ENCODE measurements at regions not wholly inside any gene's neighbourhood (a gene's known extent, or its start where the extent isn't known, plus 50 kb on each side); places are given as distances from the start of the nearest gene placed in this dataset.

GRCh38 chr11:116468699-116469098 is 304.1 kb downstream of the BUD13 start:
- H3K9me3 ChIP-seq (replicated peaks), result no peaks in the 10 kb centered on the region
- H3K27me3 ChIP-seq (replicated peaks), result no peaks in the 10 kb centered on the region
- H3K27ac ChIP-seq, result no peak overlapping the region
- H3K4me1 ChIP-seq (replicated peaks), result peaks cover 27% of the 10 kb centered on the region
- no peak overlapping the region for H3K4me3 ChIP-seq
- H3K36me3 ChIP-seq, result no peaks in the 10 kb centered on the region
- DNase-seq (ENCODE audit: low read depth in 1 of 2, low spot score in 2 of 2), result no peak

GRCh38 chr11:116467823-116468222 is 305.0 kb downstream of the BUD13 start:
- H3K27ac ChIP-seq, result no peak overlapping the region
- H3K9me3 ChIP-seq (replicated peaks), result no peaks in the 10 kb centered on the region
- H3K4me3 ChIP-seq, result no peak overlapping the region
- H3K4me1 ChIP-seq (replicated peaks), result peaks cover 22% of the 10 kb centered on the region
- no peak for DNase-seq (ENCODE audit: low read depth in 1 of 2, low spot score in 2 of 2)
- no peaks in the 10 kb centered on the region for H3K36me3 ChIP-seq
- H3K27me3 ChIP-seq (replicated peaks), result no peaks in the 10 kb centered on the region

GRCh38 chr11:116466801-116467200 is 306.0 kb downstream of the BUD13 start:
- no peaks in the 10 kb centered on the region for H3K36me3 ChIP-seq
- no peaks in the 10 kb centered on the region for H3K9me3 ChIP-seq (replicated peaks)
- H3K27me3 ChIP-seq (replicated peaks), result no peaks in the 10 kb centered on the region
- H3K4me1 ChIP-seq (replicated peaks), result peaks cover 12% of the 10 kb centered on the region
- no peak for DNase-seq (ENCODE audit: low read depth in 1 of 2, low spot score in 2 of 2)
- no peak overlapping the region for H3K27ac ChIP-seq
- H3K4me3 ChIP-seq, result no peak overlapping the region

GRCh38 chr11:116466191-116466590 is 306.6 kb downstream of the BUD13 start:
- Histone ChIP-seq H3K9me3 (replicated peaks) (no peaks in the 10 kb centered on the region), H3K27ac (no peak overlapping the region)
- DNase-seq (ENCODE audit: low read depth in 1 of 2, low spot score in 2 of 2), result no peak

GRCh38 chr11:116465056-116465455 is 307.7 kb downstream of the BUD13 start:
- Histone ChIP-seq H3K4me3 (no peak overlapping the region), H3K9me3 (replicated peaks) (no peaks in the 10 kb centered on the region), H3K27ac (no peak overlapping the region), H3K4me1 (replicated peaks) (no peaks in the 10 kb centered on the region), H3K36me3 (no peaks in the 10 kb centered on the region), H3K27me3 (replicated peaks) (no peaks in the 10 kb centered on the region)
- no peak for DNase-seq (ENCODE audit: low read depth in 1 of 2, low spot score in 2 of 2)

More at GRCh38 chr11:116466191-116466590, 306.6 kb downstream of the BUD13 start:
- Histone ChIP-seq H3K4me3 (no peak overlapping the region), H3K36me3 (no peaks in the 10 kb centered on the region), H3K27me3 (replicated peaks) (no peaks in the 10 kb centered on the region), H3K4me1 (replicated peaks) (peaks cover 6% of the 10 kb centered on the region)

GRCh38 chr11:116461789-116462188 is 311.0 kb downstream of the BUD13 start:
- H3K27me3 ChIP-seq (replicated peaks), result no peaks in the 10 kb centered on the region
- no peak for DNase-seq (ENCODE audit: low read depth in 1 of 2, low spot score in 2 of 2)
- no peaks in the 10 kb centered on the region for H3K4me1 ChIP-seq (replicated peaks)
- no peaks in the 10 kb centered on the region for H3K9me3 ChIP-seq (replicated peaks)
- no peak overlapping the region for H3K27ac ChIP-seq
- H3K4me3 ChIP-seq, result no peak overlapping the region
- no peaks in the 10 kb centered on the region for H3K36me3 ChIP-seq

GRCh38 chr11:116460156-116460920 is 312.4 kb downstream of the BUD13 start:
- Histone ChIP-seq H3K27ac (no peak overlapping the region), H3K36me3 (no peaks in the 10 kb centered on the region), H3K4me1 (replicated peaks) (no peaks in the 10 kb centered on the region)

GRCh38 chr11:116459185-116460045 is 313.4 kb downstream of the BUD13 start:
- no peaks in the 10 kb centered on the region for H3K27me3 ChIP-seq (replicated peaks)
- no peaks in the 10 kb centered on the region for H3K36me3 ChIP-seq
- H3K4me1 ChIP-seq (replicated peaks), result no peaks in the 10 kb centered on the region
- no peaks in the 10 kb centered on the region for H3K9me3 ChIP-seq (replicated peaks)
- no peak overlapping the region for H3K4me3 ChIP-seq
- no peak overlapping the region for H3K27ac ChIP-seq
- no peak for DNase-seq (ENCODE audit: low read depth in 1 of 2, low spot score in 2 of 2)

More at GRCh38 chr11:116460156-116460920, 312.4 kb downstream of the BUD13 start:
- no peaks in the 10 kb centered on the region for H3K27me3 ChIP-seq (replicated peaks)
- DNase-seq (ENCODE audit: low read depth in 1 of 2, low spot score in 2 of 2), result no peak
- H3K9me3 ChIP-seq (replicated peaks), result no peaks in the 10 kb centered on the region
- H3K4me3 ChIP-seq, result no peak overlapping the region

- Histone ChIP-seq H3K27me3 (replicated peaks) (no peaks in the 10 kb centered on the region), H3K27ac (no peak overlapping the region), H3K4me1 (replicated peaks) (no peaks in the 10 kb centered on the region), H3K4me3 (no peak overlapping the region), H3K36me3 (no peaks in the 10 kb centered on the region), H3K9me3 (replicated peaks) (no peaks in the 10 kb centered on the region)
- no peak for DNase-seq (ENCODE audit: low read depth in 1 of 2, low spot score in 2 of 2)
Observed at GRCh38 chr11:116458546-116458945, 314.2 kb downstream of the BUD13 start.

GRCh38 chr11:116457336-116458007 is 315.3 kb downstream of the BUD13 start:
- Histone ChIP-seq H3K27me3 (replicated peaks) (no peaks in the 10 kb centered on the region), H3K9me3 (replicated peaks) (no peaks in the 10 kb centered on the region), H3K4me1 (replicated peaks) (no peaks in the 10 kb centered on the region), H3K4me3 (no peak overlapping the region), H3K36me3 (no peaks in the 10 kb centered on the region), H3K27ac (no peak overlapping the region)
- DNase-seq (ENCODE audit: low read depth in 1 of 2, low spot score in 2 of 2), result no peak

GRCh38 chr11:116454951-116455350 is 317.8 kb downstream of the BUD13 start:
- Histone ChIP-seq H3K4me3 (no peak overlapping the region), H3K27ac (no peak overlapping the region), H3K4me1 (replicated peaks) (no peaks in the 10 kb centered on the region), H3K36me3 (no peaks in the 10 kb centered on the region), H3K27me3 (replicated peaks) (no peaks in the 10 kb centered on the region), H3K9me3 (replicated peaks) (no peaks in the 10 kb centered on the region)
- no peak for DNase-seq (ENCODE audit: low read depth in 1 of 2, low spot score in 2 of 2)

- peak; percentile 18 to 45 for DNase-seq (ENCODE audit: low read depth in 1 of 2, low spot score in 2 of 2)
- Histone ChIP-seq H3K4me1 (replicated peaks) (no peaks in the 10 kb centered on the region), H3K36me3 (no peaks in the 10 kb centered on the region), H3K27me3 (replicated peaks) (no peaks in the 10 kb centered on the region), H3K4me3 (no peak overlapping the region), H3K9me3 (replicated peaks) (no peaks in the 10 kb centered on the region), H3K27ac (no peak overlapping the region)
Observed at GRCh38 chr11:116454020-116454645, 318.7 kb downstream of the BUD13 start.

- no peak for DNase-seq (ENCODE audit: low read depth in 1 of 2, low spot score in 2 of 2)
- H3K27me3 ChIP-seq (replicated peaks), result no peaks in the 10 kb centered on the region
- H3K4me3 ChIP-seq, result no peak overlapping the region
- no peaks in the 10 kb centered on the region for H3K9me3 ChIP-seq (replicated peaks)
- no peak overlapping the region for H3K27ac ChIP-seq
- H3K4me1 ChIP-seq (replicated peaks), result no peaks in the 10 kb centered on the region
- no peaks in the 10 kb centered on the region for H3K36me3 ChIP-seq
Observed at GRCh38 chr11:116452461-116452860, 320.3 kb downstream of the BUD13 start.

Data from SJSA1 (cell line).